OCI-LY7 (cell line): ENCODE measurements at regions not wholly inside any gene's neighbourhood (a gene's known extent, or its start where the extent isn't known, plus 50 kb on each side); places are given as distances from the start of the nearest gene placed in this dataset.

Experiments
- BruUV-seq: library from RNA; stranded (reverse); fragments of 400-500 nt; replicated peaks from 2 replicates; lab custom pipeline; 2021; lab: Mats Ljungman, UMichigan
- CTCF ChIA-PET: fragments of 300-600 bp; sonication (Branson Sonifier 250); formaldehyde crosslinking; loops from one replicate; lab custom pipeline; 2022; ENCODE audit warnings: antibody characterized with exemption; ENCODE audit not compliant: unreplicated experiment; lab: Charles Lee
- POLR2A ChIA-PET: fragments of 300-600 bp; sonication (Branson Sonifier 250); formaldehyde crosslinking; loops from one replicate; lab custom pipeline; 2022; ENCODE audit warnings: antibody characterized with exemption; lab: Charles Lee
- DNase-seq: peaks from one replicate; pipeline ENCODE4 v3.0.0-alpha.2; 2015; ENCODE audit warnings: low spot score
- H2AFZ ChIP-seq: fragments of 200-600 bp; sonication (generic), shearing (Covaris generic); 2 replicates; pipeline ENCODE4 v1.6.1; 2014; ENCODE audit warnings: mild to moderate bottlenecking, antibody characterized with exemption, low read length, moderate library complexity
- H3K27ac ChIP-seq: fragments of 200-600 bp; sonication (generic); 2 replicates; pipeline ENCODE4 v1.5.1; 2014; ENCODE audit warnings: mixed run types, low read depth, mild to moderate bottlenecking, moderate library complexity, low read length, inconsistent platforms; ENCODE audit not compliant: poor library complexity, severe bottlenecking
- H3K36me3 ChIP-seq: fragments of 200-600 bp; sonication (generic); 2 replicates; pipeline ENCODE4 v1.6.1; 2014; ENCODE audit warnings: mild to moderate bottlenecking, antibody characterized with exemption, low read length, moderate library complexity, mixed read lengths; ENCODE audit not compliant: insufficient read depth
- H3K4me1 ChIP-seq: fragments of 200-600 bp; sonication (generic); 2 replicates; pipeline ENCODE4 v1.5.1; 2014; ENCODE audit warnings: mild to moderate bottlenecking, low read length; ENCODE audit not compliant: insufficient read depth, poor library complexity, severe bottlenecking
- H3K4me2 ChIP-seq: fragments of 200-600 bp; sonication (generic); 2 replicates; pipeline ENCODE4 v1.6.1; 2014; ENCODE audit warnings: mild to moderate bottlenecking, low read length
- H3K4me3 ChIP-seq: fragments of 200-600 bp; sonication (generic); 2 replicates; pipeline ENCODE4 v1.5.1; 2014; ENCODE audit warnings: mild to moderate bottlenecking, low read depth, low read length; ENCODE audit not compliant: poor library complexity, severe bottlenecking
- H3K79me2 ChIP-seq: fragments of 200-600 bp; sonication (generic); 2 replicates; pipeline ENCODE4 v1.6.1; 2016; ENCODE audit warnings: low read depth, mild to moderate bottlenecking, low read length, moderate library complexity, mixed read lengths; ENCODE audit not compliant: insufficient read depth
- H3K9me2 ChIP-seq: fragments of 200-600 bp; sonication (generic); 2 replicates; pipeline ENCODE4 v1.6.1; 2016; ENCODE audit warnings: mild to moderate bottlenecking, low read length, mixed read lengths; ENCODE audit not compliant: insufficient read depth
- H3K9me3 ChIP-seq: fragments of 200-600 bp; sonication (generic); 2 replicates; pipeline ENCODE4 v1.6.1; 2014; ENCODE audit warnings: mild to moderate bottlenecking, mixed run types, low read length, mixed read lengths
- H4K20me1 ChIP-seq: fragments of 200-600 bp; sonication (generic); 2 replicates; pipeline ENCODE4 v1.6.1; 2014; ENCODE audit warnings: mild to moderate bottlenecking, antibody characterized with exemption, low read length, moderate library complexity, mixed read lengths; ENCODE audit not compliant: insufficient read depth
- CTCF ChIP-seq: fragments of 200-600 bp; sonication (generic); conservative IDR thresholded peaks from 2 replicates; pipeline ENCODE4 v1.5.1; 2014; ENCODE audit warnings: mild to moderate bottlenecking, antibody characterized with exemption, low read length, moderate library complexity, mixed read lengths
- EZH2phosphoT487 ChIP-seq: fragments of 200-600 bp; sonication (generic); IDR thresholded peaks from 2 replicates; pipeline ENCODE4 v1.6.1; 2018; ENCODE audit warnings: low read depth, borderline replicate concordance, mild to moderate bottlenecking, mixed run types, antibody characterized with exemption, low read length, moderate library complexity, mixed read lengths
- intact Hi-C: fragments of 100-400 bp; cut with micrococcal nuclease; formaldehyde crosslinking; loops from one replicate; pipeline ENCODE4 v1.10.0; 2022; ENCODE audit not compliant: unreplicated experiment

GRCh38 chr13:57874530-57874929, 243.0 kb downstream of the PCDH17 start:
- DNase-seq = no peak
- no peaks in the 10 kb centered on the region for H3K9me2 ChIP-seq
- CTCF ChIA-PET = no interaction called here
- no peaks in the 10 kb centered on the region for H3K9me3 ChIP-seq
- BruUV-seq = no TSS peak
- POLR2A ChIA-PET = no interaction called here
- intact Hi-C loops = no loop called here
- no peak for TF ChIP-seq EZH2phosphoT487
- TF ChIP-seq CTCF = no peak
- H4K20me1 ChIP-seq = no peaks in the 10 kb centered on the region
- no peak overlapping the region for H2AFZ ChIP-seq
- no peaks in the 10 kb centered on the region for H3K79me2 ChIP-seq
- no peak overlapping the region for H3K4me3 ChIP-seq
- H3K27ac ChIP-seq = no peak overlapping the region
- H3K36me3 ChIP-seq = no peaks in the 10 kb centered on the region
- H3K4me2 ChIP-seq = no peak overlapping the region
- H3K4me1 ChIP-seq = no peaks in the 10 kb centered on the region

GRCh38 chr13:57877601-57878000, 246.1 kb downstream of the PCDH17 start:
- H3K4me3 ChIP-seq = no peak overlapping the region
- H3K9me2 ChIP-seq = no peaks in the 10 kb centered on the region
- intact Hi-C loops = no loop called here
- H3K79me2 ChIP-seq = no peaks in the 10 kb centered on the region
- DNase-seq = no peak
- no peak for TF ChIP-seq EZH2phosphoT487
- no peak for TF ChIP-seq CTCF
- no peak overlapping the region for H2AFZ ChIP-seq
- no peaks in the 10 kb centered on the region for H3K9me3 ChIP-seq
- H3K4me1 ChIP-seq = no peaks in the 10 kb centered on the region
- ChIA-PET POLR2A (no interaction called here), CTCF (no interaction called here)
- H3K36me3 ChIP-seq = no peaks in the 10 kb centered on the region
- no peaks in the 10 kb centered on the region for H4K20me1 ChIP-seq
- H3K4me2 ChIP-seq = no peak overlapping the region
- BruUV-seq = no TSS peak
- H3K27ac ChIP-seq = no peak overlapping the region

DNA sequence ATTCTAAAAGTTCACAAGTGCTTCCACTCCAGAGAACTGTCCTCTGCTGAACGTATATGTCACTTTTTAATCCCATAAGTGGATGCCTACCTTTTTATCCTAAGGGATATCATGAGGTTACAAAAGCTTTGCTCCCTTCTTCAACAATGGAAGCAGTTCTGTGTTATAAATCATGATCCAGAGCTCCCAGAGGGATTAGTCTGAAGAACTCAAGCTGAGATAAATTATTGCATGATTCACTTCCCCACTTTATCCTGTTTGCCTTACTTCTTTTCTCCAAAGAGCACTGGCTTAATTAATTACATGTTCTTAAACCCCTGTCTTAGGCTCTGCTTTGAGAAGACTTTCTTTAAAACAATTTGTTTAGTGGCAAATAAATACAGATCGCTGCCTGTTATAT, 246.7 kb downstream of the PCDH17 start:
- DNase-seq = no peak
- POLR2A ChIA-PET = no interaction called here
- no peaks in the 10 kb centered on the region for H3K4me1 ChIP-seq
- CTCF ChIA-PET = no interaction called here
- no peaks in the 10 kb centered on the region for H3K79me2 ChIP-seq
- H3K4me2 ChIP-seq = no peak overlapping the region
- H4K20me1 ChIP-seq = no peaks in the 10 kb centered on the region
- H2AFZ ChIP-seq = no peak overlapping the region
- H3K9me2 ChIP-seq = no peaks in the 10 kb centered on the region
- TF ChIP-seq CTCF = no peak
- no peak for TF ChIP-seq EZH2phosphoT487
- no TSS peak for BruUV-seq
- H3K27ac ChIP-seq = no peak overlapping the region
- no peak overlapping the region for H3K4me3 ChIP-seq
- no peaks in the 10 kb centered on the region for H3K9me3 ChIP-seq
- H3K36me3 ChIP-seq = no peaks in the 10 kb centered on the region
- intact Hi-C loops = no loop called here
